Hypothalamus (tissue), 51 donors: ENCODE measurements at regions not wholly inside any gene's neighbourhood (a gene's known extent, or its start where the extent isn't known, plus 50 kb on each side); places are given as distances from the start of the nearest gene placed in this dataset.
"Not testable (repeated sequence)": the region's sequence is repeated elsewhere in the genome, so short reads cannot be mapped to it uniquely, and the experiment has no call there.

ENCODE experiments used
- DNase-seq, 51 donors: peaks; one replicate each; lab custom pipeline; 2025; lab: John Stamatoyannopoulos, UW

GRCh38 chr10:30534465-30535144, 94.9 kb downstream of the LYZL2 start:
- peak in 40 of 51 donors; percentile 1 to 61 (median 28) for DNase-seq

GRCh38 chr10:30531751-30532530, 97.6 kb downstream of the LYZL2 start:
- DNase-seq: no peak

DNA sequence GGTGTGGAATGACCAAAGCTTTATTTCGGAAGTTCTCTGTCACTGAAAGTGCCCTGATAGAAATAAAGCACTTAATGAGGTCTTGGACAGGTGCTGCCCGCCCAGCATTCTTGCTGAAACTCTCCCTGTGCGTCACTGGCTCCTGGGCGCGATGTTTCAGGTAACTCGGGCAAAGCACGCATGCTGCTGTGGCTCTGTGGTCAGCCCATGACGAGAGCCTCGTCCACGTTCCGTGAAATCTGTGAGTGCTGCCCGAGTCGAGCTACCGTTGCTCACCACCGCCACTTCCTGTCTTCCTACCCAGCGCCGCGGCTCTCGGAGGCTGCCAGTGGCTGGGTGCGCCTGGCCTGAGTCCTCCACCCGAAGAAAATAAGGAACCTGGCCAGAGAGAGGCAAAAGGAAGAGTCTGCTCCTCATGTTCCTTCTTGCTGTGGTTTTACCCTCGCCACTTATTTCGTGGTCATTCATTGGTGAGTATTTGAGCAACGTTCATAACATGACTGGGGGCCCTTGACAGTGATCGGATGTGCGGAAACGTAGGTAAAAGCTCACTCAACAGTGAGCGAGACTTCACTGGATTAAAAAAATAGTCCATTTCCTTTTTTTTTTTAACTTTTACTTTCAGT, 95.5 kb downstream of the MAP3K8 start:
- DNase-seq: peak in 35 of 51 donors; percentile 1 to 69 (median 23)

DNA sequence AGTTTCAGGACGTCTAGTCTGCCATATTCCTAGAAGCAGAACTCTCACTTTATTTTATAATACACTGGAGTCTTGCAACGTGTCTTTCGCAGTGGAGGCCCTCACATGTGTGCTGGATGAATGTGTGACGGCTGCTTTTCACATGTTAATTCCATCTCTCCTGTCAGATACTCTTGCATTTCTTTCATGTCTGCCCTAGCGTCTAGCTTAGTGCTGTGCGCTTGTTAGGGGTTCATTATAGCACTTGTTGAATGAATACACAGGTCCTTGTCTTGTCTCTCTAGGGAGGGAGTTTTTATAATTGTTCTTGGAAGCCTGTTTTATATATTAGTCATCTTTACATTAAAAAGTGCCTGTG, 94.4 kb downstream of the MAP3K8 start:
- DNase-seq: no peak

- DNase-seq: no peak
Measured at GRCh38 chr10:30527623-30528428, 93.8 kb downstream of the MAP3K8 start.

- not testable (repeated sequence) for DNase-seq
Measured at GRCh38 chr10:30522661-30523078, 88.7 kb downstream of the MAP3K8 start.

GRCh38 chr10:30518907-30519306, 84.9 kb downstream of the MAP3K8 start:
- DNase-seq: no peak
